GM19328 (cell line): ENCODE measurements at regions not wholly inside any gene's neighbourhood (a gene's known extent, or its start where the extent isn't known, plus 50 kb on each side); places are given as distances from the start of the nearest gene placed in this dataset.

ENCODE experiments used
- ATAC-seq: cut with Tn5 transposase; IDR thresholded peaks from one replicate; pipeline ENCODE4 v1.9.1; 2021; ENCODE audit warnings: mild to moderate bottlenecking, moderate library complexity; ENCODE audit not compliant: unreplicated experiment

DNA sequence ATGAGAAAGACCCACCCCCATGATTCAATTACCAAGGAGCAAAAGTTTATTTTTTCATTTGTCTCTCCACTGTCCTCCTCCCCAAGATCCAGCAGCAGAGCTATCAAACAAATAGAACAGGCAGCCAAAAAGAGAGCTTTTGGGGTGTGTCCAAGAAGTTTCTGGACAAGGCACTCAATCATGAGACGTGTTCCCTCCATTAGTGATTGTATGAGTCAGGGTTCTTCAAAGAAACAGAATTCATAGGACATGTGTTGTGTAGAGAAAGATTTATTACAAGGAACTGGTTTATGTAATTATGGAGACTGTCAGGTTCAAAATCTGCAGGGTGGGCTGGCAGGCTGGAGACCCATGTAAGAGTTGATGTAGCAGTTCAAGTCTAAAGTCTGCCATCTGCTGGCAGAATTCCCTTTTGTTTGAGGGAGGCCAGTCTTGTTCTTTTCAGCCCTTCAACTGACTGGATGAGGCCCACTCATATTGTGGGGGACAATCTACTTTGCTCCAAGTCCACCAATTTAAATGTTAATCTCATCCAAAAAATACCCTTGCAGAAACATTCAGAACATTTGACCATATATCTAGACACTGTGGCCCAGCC lies 248.1 kb upstream of the OPRM1 start:
- ATAC-seq = no peak

- ATAC-seq = no peak
Observed at GRCh38 chr6:153790048-153790447, 249.0 kb upstream of the OPRM1 start.

DNA sequence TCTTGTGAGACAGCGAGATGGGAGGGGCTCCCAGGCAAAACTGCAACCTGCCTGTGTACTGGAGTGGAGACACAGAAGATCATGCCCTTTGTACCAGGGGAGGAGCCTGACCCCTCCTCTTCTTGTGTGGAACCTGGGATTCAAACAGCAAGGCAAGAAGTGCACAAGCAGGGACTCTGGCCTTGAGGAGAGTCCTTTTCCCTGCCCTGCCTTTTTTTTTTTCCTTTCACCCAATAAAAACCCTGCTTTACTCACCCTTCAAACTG lies 251.8 kb upstream of the OPRM1 start:
- no peak for ATAC-seq

DNA sequence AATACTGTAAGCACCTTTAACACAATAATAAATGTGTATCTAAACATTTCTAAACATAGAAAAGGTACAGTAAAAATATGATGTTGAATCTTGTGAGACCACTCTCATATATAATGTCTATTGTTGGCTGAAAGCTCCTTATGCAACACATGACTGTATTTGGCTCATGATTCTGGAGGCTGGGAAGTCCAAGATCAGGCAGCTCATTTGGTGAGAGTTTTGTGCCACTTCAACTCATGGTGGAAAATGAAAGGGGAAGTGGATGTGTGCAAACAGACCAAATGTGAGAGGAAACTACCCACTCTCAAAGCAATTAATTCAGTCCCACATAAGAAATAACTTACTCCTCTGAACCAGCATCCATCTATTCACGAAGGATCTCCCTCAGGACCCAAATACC lies 257.7 kb upstream of the OPRM1 start:
- no peak for ATAC-seq

GRCh38 chr6:153780011-153780410 lies 259.0 kb upstream of the OPRM1 start:
- no peak for ATAC-seq

GRCh38 chr6:153778216-153778615 lies 260.8 kb upstream of the OPRM1 start:
- no peak for ATAC-seq

GRCh38 chr6:153771577-153771976 lies 267.5 kb upstream of the OPRM1 start:
- ATAC-seq = no peak

DNA sequence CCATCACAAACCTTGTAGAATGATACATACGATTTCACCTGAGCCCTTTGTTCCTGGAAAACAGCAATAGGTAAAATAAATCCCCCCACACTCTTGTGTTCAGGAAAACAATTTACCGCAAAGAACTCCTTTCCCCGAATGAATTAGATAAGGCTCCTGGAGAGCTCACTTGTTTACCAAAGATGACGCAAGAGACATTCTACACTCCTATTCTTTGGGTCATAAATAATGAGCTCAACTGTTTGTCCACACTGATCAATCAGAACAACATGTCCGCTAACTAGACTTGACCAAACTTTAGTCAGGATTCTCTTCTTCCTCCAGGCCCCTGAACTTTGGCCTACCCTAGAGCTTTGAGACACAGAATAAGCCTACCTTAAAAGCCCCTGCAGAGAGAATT lies 271.9 kb upstream of the OPRM1 start:
- no peak for ATAC-seq

DNA sequence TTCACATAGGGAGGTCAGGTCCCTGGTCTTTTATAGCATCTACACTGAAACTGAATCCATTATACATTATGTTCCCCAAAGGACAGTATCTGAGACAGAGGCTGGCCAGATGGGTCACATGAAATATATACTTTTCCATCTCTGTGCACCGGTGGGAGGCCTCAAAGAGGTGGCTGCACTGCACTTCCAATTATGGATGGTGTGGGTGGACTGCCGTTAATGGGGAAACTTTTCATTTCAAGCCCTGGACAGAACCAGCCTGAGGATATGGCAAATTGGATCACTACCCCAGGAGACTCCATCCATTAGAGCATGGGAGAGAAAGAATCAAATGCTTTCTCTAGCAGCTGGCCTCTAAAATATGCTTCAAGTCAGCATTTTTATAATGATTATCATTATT lies 280.5 kb upstream of the OPRM1 start:
- no peak for ATAC-seq

DNA sequence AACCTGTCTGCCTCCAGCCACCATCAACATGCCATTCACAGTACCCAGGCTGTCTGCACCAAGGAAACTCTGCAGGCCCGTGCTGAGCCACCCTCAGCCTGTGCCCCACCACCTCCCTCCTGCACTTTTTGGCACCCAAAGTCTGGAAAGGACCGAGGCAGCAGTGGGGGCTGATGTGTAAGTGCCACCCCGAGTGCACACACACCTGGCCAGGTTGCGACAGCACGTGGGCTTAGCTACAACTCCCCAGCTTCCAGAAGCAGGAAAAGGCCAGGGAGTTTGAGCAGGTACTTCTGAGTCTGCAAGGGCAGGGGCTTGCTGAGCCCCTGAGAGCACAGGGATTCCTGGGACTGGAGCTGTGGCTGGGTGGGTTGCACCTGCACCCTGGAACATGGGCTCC lies 303.3 kb upstream of the OPRM1 start:
- ATAC-seq = no peak

DNA sequence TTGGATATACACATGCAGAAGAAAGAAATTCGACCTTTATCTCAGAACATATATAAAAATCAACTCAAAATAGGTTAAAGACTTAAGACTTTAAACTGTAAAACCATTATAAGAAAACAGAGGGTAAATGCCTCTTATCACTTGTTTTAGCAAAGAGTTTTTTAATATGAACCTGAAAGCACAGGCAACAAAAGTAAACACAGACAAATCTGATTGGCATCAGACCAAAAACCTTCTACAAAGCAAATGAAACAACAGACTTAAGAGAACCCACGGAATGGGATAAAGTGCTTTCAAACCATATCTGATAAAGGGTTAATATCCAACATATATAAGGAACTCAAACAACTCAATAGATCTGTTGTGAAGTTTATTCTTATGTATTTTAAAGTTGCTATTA lies 309.9 kb upstream of the OPRM1 start:
- no peak for ATAC-seq

- no peak for ATAC-seq
Observed at GRCh38 chr6:153727885-153728284, 311.2 kb upstream of the OPRM1 start.

DNA sequence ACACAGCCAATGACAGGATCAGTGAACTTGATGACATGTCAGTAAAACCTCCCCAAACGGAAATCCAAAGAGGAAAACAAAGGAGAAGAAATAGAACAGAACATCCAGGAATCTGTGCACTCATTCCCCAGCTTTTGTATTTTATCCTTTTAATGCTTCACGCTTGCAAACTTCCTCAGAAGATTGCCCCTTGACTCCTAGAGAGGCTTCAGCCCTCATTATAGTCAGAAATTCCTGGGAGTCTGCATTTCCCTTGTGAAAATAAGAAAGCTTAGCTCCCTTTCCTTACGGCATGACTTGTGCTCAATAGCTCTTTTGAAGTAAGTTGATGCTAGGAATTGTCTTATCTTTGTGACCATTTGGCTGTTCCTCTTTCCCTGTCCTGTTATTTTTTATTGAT lies 313.6 kb upstream of the OPRM1 start:
- ATAC-seq = no peak

DNA sequence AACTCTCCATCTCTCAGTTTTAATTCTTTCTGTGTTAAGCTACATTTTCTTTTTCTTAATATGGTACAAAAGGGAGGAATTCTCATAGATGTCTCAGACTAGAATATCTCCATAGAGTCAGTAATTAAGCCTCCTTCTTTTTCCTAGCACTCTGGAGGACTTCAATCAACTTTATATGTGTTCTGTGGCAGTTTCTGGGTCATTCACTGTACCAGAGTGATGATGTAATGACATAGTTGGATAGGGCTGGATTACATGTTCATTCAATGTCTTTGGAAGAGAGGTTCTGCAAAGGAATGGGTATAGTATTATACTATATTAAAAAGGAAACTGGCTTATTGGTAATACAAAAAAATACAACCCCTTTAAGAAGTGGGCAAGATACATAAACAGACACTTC lies 318.3 kb upstream of the OPRM1 start:
- ATAC-seq = no peak

DNA sequence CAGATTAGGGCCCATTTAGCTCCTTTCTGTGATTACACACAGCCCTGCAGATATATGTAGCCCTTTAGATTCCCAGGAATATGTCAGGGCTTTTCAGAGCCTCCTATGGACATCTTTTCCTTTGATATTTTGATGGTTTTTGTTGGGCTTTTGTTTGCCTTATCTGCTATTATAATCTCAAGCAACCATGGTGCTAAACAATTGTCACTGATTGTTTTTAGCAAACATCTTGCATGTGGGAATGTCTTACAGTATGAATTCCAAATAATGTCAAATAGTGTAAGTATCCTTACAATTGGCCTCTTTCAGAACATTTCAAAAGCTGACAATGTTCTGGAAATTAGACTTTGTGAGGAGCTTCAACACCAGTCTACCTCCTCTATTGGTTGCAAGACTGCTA lies 333.6 kb upstream of the OPRM1 start:
- ATAC-seq = no peak

- no peak for ATAC-seq
Observed at GRCh38 chr6:153702671-153703070, 336.4 kb upstream of the OPRM1 start.

- no peak for ATAC-seq
Observed at GRCh38 chr6:153698637-153699036, 340.4 kb upstream of the OPRM1 start.

GRCh38 chr6:153698001-153698400 lies 341.0 kb upstream of the OPRM1 start:
- ATAC-seq = no peak

GRCh38 chr6:153677522-153677921 lies 361.5 kb upstream of the OPRM1 start:
- ATAC-seq = no peak

GRCh38 chr6:153673750-153674149 lies 365.3 kb upstream of the OPRM1 start:
- no peak for ATAC-seq

GRCh38 chr6:153673225-153673624 lies 365.8 kb upstream of the OPRM1 start:
- no peak for ATAC-seq

DNA sequence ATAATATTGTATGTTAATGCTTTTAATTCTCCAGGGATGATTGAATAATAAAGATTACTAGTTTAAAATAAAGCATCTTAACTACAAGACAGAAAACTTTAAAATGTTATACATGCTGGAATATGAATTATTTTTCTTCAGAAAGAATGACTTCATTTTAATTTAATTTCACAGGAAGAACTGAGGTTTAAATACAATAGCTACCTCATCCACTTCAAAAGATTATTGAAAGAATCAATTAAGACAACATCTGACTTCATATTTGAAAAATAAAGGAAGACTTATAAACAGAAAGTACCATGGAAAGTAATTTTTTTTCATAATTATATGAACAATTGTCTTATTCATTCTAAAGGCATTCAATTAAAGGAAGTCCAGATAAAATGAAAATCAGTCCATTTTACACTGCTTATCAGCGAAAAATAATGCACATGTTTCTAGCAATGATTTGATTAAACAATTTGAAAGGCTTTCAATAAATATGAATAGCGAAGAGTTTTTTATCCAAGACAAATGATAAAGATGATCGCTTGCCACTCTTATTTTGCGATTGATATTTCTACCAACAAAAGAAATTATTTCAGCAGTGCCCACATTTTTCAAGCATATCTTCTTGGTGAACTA lies 368.5 kb upstream of the OPRM1 start:
- no peak for ATAC-seq

DNA sequence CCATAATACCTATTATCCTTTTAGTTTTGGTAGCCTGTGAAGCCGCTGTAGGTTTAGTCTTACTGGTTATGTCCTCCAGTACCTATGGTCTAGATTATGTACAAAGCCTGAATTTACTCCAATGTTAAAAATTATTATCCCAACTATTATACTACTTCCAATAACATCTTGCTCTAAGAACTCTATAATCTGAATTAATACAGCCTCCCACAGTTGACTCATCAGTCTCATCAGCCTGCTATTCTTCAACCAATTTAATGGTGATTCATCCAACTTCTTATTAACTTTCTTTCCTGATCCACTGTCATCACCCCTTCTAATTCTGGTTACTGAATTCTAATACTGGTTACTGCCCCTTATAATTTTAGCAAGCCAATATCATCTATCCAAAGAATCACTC lies 370.3 kb upstream of the OPRM1 start:
- ATAC-seq = no peak
